Uterus (tissue), 2 donors: ENCODE measurements at regions not wholly inside any gene's neighbourhood (a gene's known extent, or its start where the extent isn't known, plus 50 kb on each side); places are given as distances from the start of the nearest gene placed in this dataset.

Experiments
- CTCF ChIP-seq, 4 experiments: fragments of 200-600 bp in 2 of 4; fragments of 450-650 bp in 2 of 4; sonication (generic) in 2 of 4; IDR thresholded peaks; one replicate each; pipeline ENCODE4 v1.5.1; 2016 to 2019; ENCODE audit warnings: antibody characterized with exemption in 4 of 4, mild to moderate bottlenecking in 2 of 4, moderate library complexity in 1 of 4
- POLR2A ChIP-seq, 2 donors: fragments of 450-650 bp; IDR thresholded peaks; one replicate each; pipeline ENCODE4 v1.6.1; 2016; ENCODE audit warnings: antibody characterized with exemption in 2 of 2, mild to moderate bottlenecking in 1 of 2, moderate library complexity in 1 of 2

GRCh38 chr12:66903782-66904396 is 225.0 kb upstream of the GRIP1 start:
- TF ChIP-seq CTCF (IDR thresholded peaks at IDR 0.05) (no peak), POLR2A (IDR thresholded peaks at IDR 0.05) (no peak)
